HG02981 (cell line): ENCODE measurements at regions not wholly inside any gene's neighbourhood (a gene's known extent, or its start where the extent isn't known, plus 50 kb on each side); places are given as distances from the start of the nearest gene placed in this dataset.

ENCODE experiments used
- ATAC-seq: cut with Tn5 transposase; IDR thresholded peaks from one replicate; pipeline ENCODE4 v1.9.1; 2021; ENCODE audit warnings: mild to moderate bottlenecking, moderate library complexity; ENCODE audit not compliant: unreplicated experiment

- ATAC-seq, result no peak
Measured at GRCh38 chr12:107397890-107398500, 287.6 kb upstream of the PWP1 start.

DNA sequence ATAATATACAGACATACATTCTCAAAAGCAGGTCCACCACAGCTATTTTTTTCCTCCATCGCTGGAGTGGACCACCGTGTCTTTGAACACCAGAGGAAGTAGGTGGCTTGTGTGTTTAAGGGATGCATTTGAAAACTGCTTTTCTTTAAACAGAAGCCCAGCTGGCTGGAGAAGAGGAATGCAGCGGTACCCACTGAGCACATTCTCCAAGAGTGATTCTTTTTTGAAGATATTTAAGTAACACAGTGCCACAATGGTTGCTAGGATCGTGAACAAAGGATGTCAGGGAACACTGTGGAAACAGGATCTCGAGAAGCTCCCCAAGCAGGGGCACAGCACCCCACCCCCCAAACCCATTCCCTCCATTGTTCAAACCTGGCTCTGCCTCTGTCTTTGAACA is 286.6 kb upstream of the PWP1 start:
- no peak for ATAC-seq

- no peak for ATAC-seq
Measured at GRCh38 chr12:107400686-107401447, 284.7 kb upstream of the PWP1 start.

DNA sequence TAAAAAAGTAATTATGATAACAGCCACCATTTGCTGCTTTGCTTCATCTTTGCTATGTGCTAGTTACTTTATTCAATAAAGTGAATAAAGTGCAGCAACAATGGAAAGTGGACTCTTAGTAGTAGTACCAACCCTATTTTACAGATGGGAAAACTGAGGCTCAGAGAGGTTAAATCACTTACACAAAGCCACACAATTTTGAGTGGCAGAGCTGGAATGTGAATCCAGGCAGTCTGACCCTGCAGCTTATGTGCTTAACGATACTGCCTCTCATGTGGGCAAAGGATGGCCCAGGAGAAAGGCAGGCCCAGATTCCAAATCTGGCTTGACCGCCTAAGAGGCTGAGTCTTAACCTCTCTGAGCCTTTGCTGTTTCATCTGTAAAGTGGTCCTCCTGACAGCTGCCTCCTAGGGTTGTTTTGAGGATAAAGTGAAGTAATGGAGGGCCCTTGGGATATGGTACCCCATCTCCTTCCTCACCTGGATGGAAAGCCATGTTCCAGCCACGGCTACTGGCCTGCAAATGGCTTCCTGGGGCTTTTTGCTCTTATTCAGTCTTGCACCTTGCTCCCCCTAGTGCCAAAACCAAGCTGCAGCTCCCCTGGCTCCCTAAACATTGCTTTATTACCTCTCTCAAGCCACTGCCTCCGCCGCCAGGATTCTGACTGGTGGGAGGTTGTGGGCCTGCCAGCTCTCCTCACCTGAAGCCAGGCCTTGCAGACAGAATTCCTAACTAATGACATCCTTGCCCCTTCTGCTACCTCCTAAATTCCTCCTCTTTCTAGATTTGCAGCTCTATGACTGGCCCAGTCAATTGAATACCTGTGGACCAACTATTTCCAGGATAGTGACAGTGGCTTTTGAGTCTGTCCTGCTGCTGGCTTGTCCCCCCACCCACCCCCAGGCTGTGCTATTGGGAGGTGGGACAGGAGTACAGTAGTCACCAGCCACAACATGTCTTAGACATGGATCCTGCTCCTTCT is 283.3 kb upstream of the PWP1 start:
- peak; percentile 57 for ATAC-seq

- ATAC-seq, result no peak
Measured at GRCh38 chr12:107404981-107405380, 280.6 kb upstream of the PWP1 start.

GRCh38 chr12:107405436-107405835 is 280.2 kb upstream of the PWP1 start:
- ATAC-seq, result no peak

DNA sequence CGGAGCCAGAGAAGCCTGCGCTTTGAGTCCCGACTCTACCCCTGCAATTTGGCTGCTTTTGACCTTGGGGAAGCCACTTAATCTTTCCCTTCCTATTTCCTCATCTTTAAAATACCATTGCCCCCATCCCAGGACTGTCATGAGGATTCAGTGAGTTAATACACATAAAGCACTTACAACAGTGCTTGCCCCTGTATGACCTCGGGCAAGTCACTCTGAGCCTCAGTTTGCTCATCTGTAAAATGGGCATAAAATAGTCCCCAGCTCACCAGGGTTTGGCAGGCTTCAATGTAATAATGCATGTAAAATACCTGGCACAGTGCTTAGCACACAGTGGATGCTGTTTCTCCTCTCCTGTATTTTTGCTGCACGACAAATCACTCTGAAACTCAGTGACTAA is 278.7 kb upstream of the PWP1 start:
- ATAC-seq, result no peak

GRCh38 chr12:107411792-107412535 is 273.6 kb upstream of the PWP1 start:
- ATAC-seq, result no peak

DNA sequence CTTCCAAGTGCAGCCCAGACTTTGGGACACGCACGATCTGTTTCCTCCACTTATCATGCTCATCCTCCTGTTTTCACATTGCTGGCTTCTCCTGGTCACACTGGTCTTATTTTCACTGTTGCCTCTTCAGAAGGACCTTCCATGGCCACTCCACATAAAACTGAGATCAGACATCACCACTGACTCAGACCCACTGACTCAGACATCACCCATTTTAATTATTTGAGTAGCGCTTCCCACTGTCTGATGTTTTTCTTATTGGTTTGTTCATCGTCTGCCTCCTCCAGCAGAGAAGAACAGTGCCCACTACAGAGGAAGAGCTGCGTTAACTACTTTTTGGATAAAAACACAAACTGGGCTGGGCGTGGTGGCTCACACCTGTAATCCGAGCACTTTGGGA is 270.5 kb upstream of the PWP1 start:
- ATAC-seq, result no peak

DNA sequence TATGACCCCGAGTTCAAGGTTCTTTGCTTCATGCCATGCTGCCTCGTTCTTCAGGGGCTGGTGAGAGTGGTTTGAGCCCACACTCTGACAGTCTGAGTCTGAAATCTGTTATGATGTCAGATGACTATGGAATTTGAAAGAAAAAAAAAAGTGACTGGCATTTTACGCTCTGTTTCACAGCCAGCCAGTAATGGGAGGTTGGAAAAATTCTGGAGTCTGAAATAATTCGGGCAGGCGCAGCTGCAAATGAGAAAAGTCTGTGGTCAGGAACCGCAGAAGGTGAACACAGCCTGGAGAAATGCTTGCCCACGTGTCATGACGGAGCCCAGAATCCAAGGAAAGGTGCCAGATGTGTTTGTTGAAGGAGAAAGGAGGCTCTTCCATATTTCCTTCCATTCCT is 269.8 kb upstream of the PWP1 start:
- ATAC-seq, result no peak

- no peak for ATAC-seq
Measured at GRCh38 chr12:107417004-107417403, 268.6 kb upstream of the PWP1 start.

- no peak for ATAC-seq
Measured at GRCh38 chr12:107418981-107419380, 266.6 kb upstream of the PWP1 start.

GRCh38 chr12:107423531-107423930 is 262.1 kb upstream of the PWP1 start:
- ATAC-seq, result no peak

- ATAC-seq, result no peak
Measured at GRCh38 chr12:107429006-107429705, 256.4 kb upstream of the PWP1 start.

DNA sequence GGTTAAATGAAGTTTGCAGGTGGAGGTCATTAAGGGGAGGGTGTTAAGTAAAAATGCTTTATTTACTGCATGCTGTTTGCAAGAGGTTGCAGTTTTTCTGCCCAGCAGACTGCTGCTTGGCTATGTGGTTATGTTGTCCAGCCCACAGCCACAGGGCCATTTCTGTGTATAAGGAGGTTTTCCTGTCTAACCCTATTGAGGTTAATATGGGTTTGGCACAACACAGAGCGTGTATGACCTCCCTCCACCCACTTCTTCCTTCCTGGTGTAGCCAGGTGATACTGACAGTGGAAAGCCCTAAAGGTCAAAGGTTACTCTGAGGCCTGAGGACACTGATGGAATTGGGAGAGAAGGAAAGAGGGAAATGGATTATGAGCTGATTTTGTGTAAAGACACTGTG is 253.7 kb upstream of the PWP1 start:
- no peak for ATAC-seq

DNA sequence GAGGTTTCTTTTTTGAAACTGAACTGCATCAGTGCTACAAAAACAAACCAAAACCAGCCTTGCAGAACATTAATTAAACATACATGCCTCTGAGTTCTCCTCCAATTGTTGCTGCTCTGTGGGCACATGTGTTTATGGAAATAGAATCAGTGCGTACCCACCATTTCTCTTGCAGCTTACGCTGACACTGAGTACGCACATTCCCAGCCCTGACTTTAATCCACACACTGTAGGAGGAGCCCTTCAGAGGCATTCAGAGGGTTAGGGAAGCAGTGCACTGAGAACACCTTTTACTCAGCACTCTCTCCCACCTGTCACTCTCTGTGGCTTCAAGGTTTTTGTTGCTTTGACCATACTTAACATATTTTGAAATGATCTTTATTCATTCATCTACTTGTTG is 250.5 kb upstream of the PWP1 start:
- no peak for ATAC-seq

DNA sequence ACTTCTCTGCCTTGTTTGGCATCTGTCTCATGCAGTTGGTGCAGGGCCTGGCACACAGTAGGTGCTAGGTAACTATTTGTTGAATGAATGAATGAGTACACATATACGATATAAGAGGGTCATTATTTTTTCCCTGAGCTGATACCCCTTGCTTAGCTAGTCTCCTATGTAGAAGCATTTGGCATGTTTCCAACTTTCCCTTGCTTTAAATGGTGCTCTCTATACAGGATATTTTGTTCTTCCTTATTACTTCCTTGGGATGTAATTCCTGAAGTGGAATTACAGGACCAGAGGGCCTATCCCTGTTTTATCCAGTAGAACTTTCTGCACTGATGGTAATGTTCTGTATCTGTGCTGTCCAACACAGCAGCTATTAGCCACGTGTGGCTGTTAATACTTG is 250.1 kb upstream of the PWP1 start:
- no peak for ATAC-seq

- ATAC-seq, result no peak
Measured at GRCh38 chr12:107436376-107436775, 249.2 kb upstream of the PWP1 start.

DNA sequence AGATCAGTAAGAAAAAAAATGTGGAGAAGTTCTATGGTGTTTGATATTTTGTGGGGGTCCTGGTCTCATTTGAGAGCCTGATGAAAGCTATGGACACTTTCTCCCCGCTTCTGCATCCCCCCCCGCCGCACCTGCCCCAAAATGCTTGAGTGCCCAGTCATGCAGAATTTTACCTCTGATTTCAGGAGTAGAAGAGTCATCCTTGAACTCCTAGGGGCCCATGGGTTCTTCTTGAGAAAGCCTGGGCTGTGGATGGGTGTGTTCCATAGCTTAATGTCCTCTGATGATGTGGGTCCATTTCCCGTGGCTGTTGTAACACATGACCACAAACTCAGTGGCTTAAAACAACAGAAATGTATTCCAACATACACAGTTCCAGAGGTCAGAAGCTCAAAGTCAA is 248.8 kb upstream of the PWP1 start:
- ATAC-seq, result no peak

DNA sequence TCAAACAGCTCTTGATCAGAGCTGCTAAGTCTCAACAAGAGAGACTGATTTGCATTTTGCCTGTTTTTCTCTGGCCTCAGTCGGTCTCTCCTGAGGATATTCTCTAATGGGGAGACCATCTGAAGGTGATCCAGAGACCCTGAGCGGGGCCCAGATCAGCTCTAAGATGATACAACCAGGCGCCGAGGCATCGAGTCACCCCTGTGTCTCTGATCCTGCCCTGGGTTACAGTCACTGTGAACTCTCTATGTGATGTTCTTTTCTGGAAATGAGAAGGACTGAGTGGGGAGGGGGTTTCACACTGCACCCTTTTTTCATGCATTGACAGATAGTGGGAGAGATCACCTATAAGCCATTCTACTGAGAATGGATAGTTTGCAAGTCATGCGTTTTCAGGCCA is 247.6 kb upstream of the PWP1 start:
- ATAC-seq, result no peak
